IMR-90 (cell line): ENCODE measurements at regions not wholly inside any gene's neighbourhood (a gene's known extent, or its start where the extent isn't known, plus 50 kb on each side); places are given as distances from the start of the nearest gene placed in this dataset.

Source experiments
- ATAC-seq: fragments of 200-7000 bp; cut with Tn5 transposase; 2 replicates; pipeline ENCODE4 v1.9.1; 2020; ENCODE audit warnings: low read depth, mild to moderate bottlenecking, moderate library complexity
- BruUV-seq: library from RNA; stranded (reverse); fragments of 400-500 nt; replicated peaks from 2 replicates; lab custom pipeline; 2021; lab: Mats Ljungman, UMichigan
- CTCF ChIA-PET: fragments of 300-600 bp; formaldehyde crosslinking; extraction: SDS; loops from one replicate; lab custom pipeline; 2021; ENCODE audit warnings: antibody characterized with exemption; lab: Yijun Ruan, JAX
- POLR2A ChIA-PET: fragments of 300-600 bp; sonication (Branson Sonifier 250); formaldehyde crosslinking; loops from one replicate; lab custom pipeline; 2022; ENCODE audit warnings: antibody characterized with exemption; ENCODE audit not compliant: unreplicated experiment; lab: Charles Lee
- DNase-seq: peaks from one replicate; pipeline ENCODE4 v3.0.0; 2013
- H2AFZ ChIP-seq: replicated peaks from 2 replicates; pipeline ENCODE3; 2013; ENCODE audit warnings: low read length, mild to moderate bottlenecking; ENCODE audit not compliant: poor library complexity
- H2AK5ac ChIP-seq: 2 replicates; pipeline ENCODE4 v1.6.1; 2013; ENCODE audit warnings: low read depth, low read length, inconsistent platforms
- H2AK9ac ChIP-seq: replicated peaks from 2 replicates; pipeline ENCODE3; 2013; ENCODE audit warnings: mild to moderate bottlenecking, low read depth, low read length, moderate library complexity; ENCODE audit not compliant: poor library complexity
- H2BK120ac ChIP-seq: 2 replicates; pipeline ENCODE4 v1.6.1; 2013; ENCODE audit warnings: low read depth, low read length, inconsistent platforms
- H2BK15ac ChIP-seq: 3 replicates; pipeline ENCODE4 v1.6.1; 2013; ENCODE audit warnings: low read depth, low read length, inconsistent platforms
- H2BK20ac ChIP-seq: 2 replicates; pipeline ENCODE4 v1.6.1; 2013; ENCODE audit warnings: low read depth, mild to moderate bottlenecking, inconsistent platforms, low read length, moderate library complexity
- H2BK5ac ChIP-seq: 2 replicates; pipeline ENCODE4 v1.6.1; 2013; ENCODE audit warnings: mild to moderate bottlenecking, low read depth, low read length, inconsistent platforms; ENCODE audit not compliant: poor library complexity, severe bottlenecking
- H3K14ac ChIP-seq: replicated peaks from 2 replicates; pipeline ENCODE4 v1.6.1; 2013; ENCODE audit warnings: low read depth, low read length, inconsistent platforms
- H3K18ac ChIP-seq: 2 replicates; pipeline ENCODE4 v1.6.1; 2013; ENCODE audit warnings: low read depth, low read length, control low read depth
- H3K23ac ChIP-seq: 2 replicates; pipeline ENCODE4 v1.6.1; 2013; ENCODE audit warnings: low read depth, low read length, inconsistent platforms
- H3K27ac ChIP-seq: 2 replicates; pipeline ENCODE4 v1.5.1; 2013; ENCODE audit warnings: mild to moderate bottlenecking, control low read depth, low read length; ENCODE audit not compliant: insufficient read depth
- H3K27me3 ChIP-seq: 2 replicates; pipeline ENCODE4 v1.6.1; 2013; ENCODE audit warnings: low read length; ENCODE audit not compliant: control insufficient read depth, insufficient read depth
- H3K36me3 ChIP-seq: 2 replicates; pipeline ENCODE4 v1.6.1; 2013; ENCODE audit warnings: low read length, mixed read lengths; ENCODE audit not compliant: control insufficient read depth, insufficient read depth
- H3K4ac ChIP-seq: 2 replicates; pipeline ENCODE4 v1.6.1; 2013; ENCODE audit warnings: low read depth, low read length, inconsistent platforms
- H3K4me1 ChIP-seq: 2 replicates; pipeline ENCODE4 v1.6.1; 2013; ENCODE audit warnings: low read length, mixed read lengths; ENCODE audit not compliant: control insufficient read depth, insufficient read depth
- H3K4me2 ChIP-seq: 2 replicates; pipeline ENCODE4 v1.6.1; 2013; ENCODE audit warnings: low read depth, mild to moderate bottlenecking, control low read depth, low read length, moderate library complexity
- H3K4me3 ChIP-seq: 2 replicates; pipeline ENCODE4 v1.5.1; 2013; ENCODE audit warnings: low read depth, mild to moderate bottlenecking, control low read depth, low read length, moderate library complexity; ENCODE audit not compliant: insufficient read depth
- H3K56ac ChIP-seq: 2 replicates; pipeline ENCODE4 v1.6.1; 2013; ENCODE audit warnings: low read length, inconsistent platforms; ENCODE audit not compliant: insufficient read depth; ENCODE audit errors: extremely low read depth
- H3K79me1 ChIP-seq, 2 experiments: 2 replicates each; pipeline ENCODE4 v1.6.1; 2013; ENCODE audit warnings: low read length in 2 of 2, inconsistent platforms in 1 of 2, low read depth in 1 of 2
- H3K9ac ChIP-seq: 2 replicates; pipeline ENCODE4 v1.6.1; 2013; ENCODE audit warnings: low read depth, low read length, control low read depth
- H3K9me1 ChIP-seq: 2 replicates; pipeline ENCODE4 v1.6.1; 2013; ENCODE audit warnings: low read length, inconsistent platforms; ENCODE audit not compliant: insufficient read depth
- H3K9me3 ChIP-seq: 2 replicates; pipeline ENCODE4 v1.6.1; 2013; ENCODE audit warnings: low read length; ENCODE audit not compliant: control insufficient read depth, insufficient read depth
- H4K20me1 ChIP-seq: 2 replicates; pipeline ENCODE4 v1.6.1; 2013; ENCODE audit warnings: low read length, inconsistent platforms; ENCODE audit not compliant: insufficient read depth
- H4K5ac ChIP-seq: 2 replicates; pipeline ENCODE4 v1.6.1; 2013; ENCODE audit warnings: mild to moderate bottlenecking, low read depth, low read length, control low read depth
- H4K8ac ChIP-seq, 2 experiments: 2 replicates each; pipeline ENCODE4 v1.6.1; 2013; ENCODE audit warnings: low read depth in 2 of 2, low read length in 2 of 2, control low read depth in 1 of 2, inconsistent platforms in 1 of 2
- H4K91ac ChIP-seq: 2 replicates; pipeline ENCODE4 v1.6.1; 2013; ENCODE audit warnings: low read depth, low read length, inconsistent platforms; ENCODE audit not compliant: insufficient read depth
- CEBPB ChIP-seq: IDR thresholded peaks from 2 replicates; pipeline ENCODE4 v1.6.1; 2012; ENCODE audit warnings: low read depth, low read length, improper control_type of control experiment
- CHD1 ChIP-seq: IDR thresholded peaks from 2 replicates; pipeline ENCODE4 v1.6.1; 2012; ENCODE audit warnings: low read depth, low read length, improper control_type of control experiment
- CTCF ChIP-seq: conservative IDR thresholded peaks from 2 replicates; pipeline ENCODE4 v1.5.1; 2012; ENCODE audit warnings: mild to moderate bottlenecking, low read depth, low read length, improper control_type of control experiment
- ELK1 ChIP-seq: fragments of 150-350 bp; IDR thresholded peaks from 2 replicates; pipeline ENCODE4 v1.6.1; 2016; ENCODE audit warnings: low read depth, mild to moderate bottlenecking, low read length, moderate library complexity, borderline replicate concordance
- MAZ ChIP-seq: IDR thresholded peaks from 2 replicates; pipeline ENCODE4 v1.6.1; 2012; ENCODE audit warnings: low read depth, mild to moderate bottlenecking, low read length, improper control_type of control experiment, moderate library complexity, borderline replicate concordance
- NFE2L2 ChIP-seq: fragments of 150-350 bp; IDR thresholded peaks from 2 replicates; pipeline ENCODE4 v1.6.1; 2016; ENCODE audit warnings: low read depth, mild to moderate bottlenecking, low read length
- POLR2A ChIP-seq: IDR thresholded peaks from 2 replicates; pipeline ENCODE4 v1.6.1; 2012; ENCODE audit warnings: mild to moderate bottlenecking, low read depth, low read length
- SMC3 ChIP-seq: fragments of 150-350 bp; IDR thresholded peaks from 2 replicates; pipeline ENCODE4 v1.6.1; 2016; ENCODE audit warnings: low read depth, mild to moderate bottlenecking, antibody characterized with exemption, low read length, moderate library complexity
- WGBS, 2 experiments: methylation state at CpG; one replicate each; pipeline versions ENCODE4 v1.1.5 to v1.1.7; 2013; ENCODE audit warnings: missing lambda C conversion rate in 2 of 2; ENCODE audit not compliant: insufficient read length in 1 of 2; ENCODE audit errors: extremely low coverage in 2 of 2; 5-methylcytosine and 5-hydroxymethylcytosine counted together
- dilution Hi-C: fragments of 300-500 bp; cut with HindIII; formaldehyde crosslinking; loops from one replicate; pipeline ENCODE4 v1.14.3; 2018; ENCODE audit warnings: low sequenced_read_pairs; ENCODE audit not compliant: unreplicated experiment
- in situ Hi-C: fragments of 300-500 bp; cut with MboI; formaldehyde crosslinking; loops from 3 replicates; pipeline ENCODE4 v1.14.3; 2019; ENCODE audit warnings: low sequenced_read_pairs, inconsistent platforms, mixed read lengths
- intact Hi-C: fragments of 100-400 bp; cut with micrococcal nuclease; formaldehyde crosslinking; loops from 2 replicates; pipeline ENCODE4 v1.10.0; 2022

- H2AFZ ChIP-seq, result peak overlapping the region; percentile 49
- no peak overlapping the region for H3K14ac ChIP-seq
- H3K4me3 ChIP-seq, result no peak overlapping the region
- H3K56ac ChIP-seq, result no peak overlapping the region
- ATAC-seq, result no peak
- POLR2A ChIA-PET, result no interaction called here
- H3K18ac ChIP-seq, result no peak overlapping the region
- no peaks in the 10 kb centered on the region for H3K79me1 ChIP-seq
- CTCF ChIA-PET, result no interaction called here
- no peak overlapping the region for H3K4me2 ChIP-seq
- no peaks in the 10 kb centered on the region for H4K20me1 ChIP-seq
- no peak overlapping the region for H2BK15ac ChIP-seq
- H3K27me3 ChIP-seq, result no peaks in the 10 kb centered on the region
- H2BK120ac ChIP-seq, result no peak overlapping the region
- H2BK20ac ChIP-seq, result no peak overlapping the region
- no peak overlapping the region for H4K5ac ChIP-seq
- in situ Hi-C loops, result no loop called here
- H3K23ac ChIP-seq, result no peak overlapping the region
- no TSS peak for BruUV-seq
- no peaks in the 10 kb centered on the region for H3K9me3 ChIP-seq
- no peak for DNase-seq
- peaks cover 3% of the 10 kb centered on the region for H3K9me1 ChIP-seq
- H2BK5ac ChIP-seq, result no peak overlapping the region
- no peaks in the 10 kb centered on the region for H3K36me3 ChIP-seq
- no peak overlapping the region for H4K8ac ChIP-seq
- no CpG with 5 or more reads among the region's 9 CpGs for WGBS, 2 experiments
- no peak overlapping the region for H2AK9ac ChIP-seq
- no peak overlapping the region for H3K9ac ChIP-seq
- no peak overlapping the region for H3K27ac ChIP-seq
- no peak overlapping the region for H3K4ac ChIP-seq
- TF ChIP-seq POLR2A (no peak), ELK1 (no peak), SMC3 (no peak), NFE2L2 (no peak), CEBPB (no peak), CHD1 (no peak), MAZ (no peak), CTCF (no peak)
- peaks cover 2% of the 10 kb centered on the region; the same call in 1 of the 2 replicates for H3K4me1 ChIP-seq
- intact Hi-C loops, result no loop called here
- H2AK5ac ChIP-seq, result no peak overlapping the region
- no peak overlapping the region for H4K91ac ChIP-seq
- dilution Hi-C loops, result no loop called here
These were observed 758.8 kb downstream of the NR2F1-AS1 start for GRCh38 chr5:92822183-92822582.
